AG04449 (cell line): ENCODE measurements at regions not wholly inside any gene's neighbourhood (a gene's known extent, or its start where the extent isn't known, plus 50 kb on each side); places are given as distances from the start of the nearest gene placed in this dataset.

Experiments
- CTCF ChIA-PET: fragments of 350-600 bp; formaldehyde crosslinking; extraction: SDS; loops from one replicate; lab custom pipeline; 2021; ENCODE audit warnings: antibody characterized with exemption; lab: Yijun Ruan, JAX
- POLR2A ChIA-PET: fragments of 400-600, 350-600 bp; formaldehyde crosslinking; extraction: SDS; loops from one replicate; lab custom pipeline; 2020; ENCODE audit warnings: antibody characterized with exemption, inconsistent platforms; lab: Yijun Ruan, JAX
- DNase-seq: peaks from one replicate; pipeline ENCODE4 v3.0.0-alpha.2; 2010; ENCODE audit warnings: low read depth, low spot score
- H3K4me3 ChIP-seq: 2 replicates; pipeline ENCODE4 v1.5.1; 2011; ENCODE audit warnings: low read depth, mild to moderate bottlenecking, control low read depth, low read length
- TF ChIP-seq, protein P1 (sequence below): IDR thresholded peaks from one replicate; pipeline ENCODE4 v1.5.1; 2011; ENCODE audit warnings: mild to moderate bottlenecking, moderate library complexity, low read length, control low read depth, inconsistent platforms; ENCODE audit not compliant: insufficient read depth; ENCODE audit errors: missing control alignments

DNA sequence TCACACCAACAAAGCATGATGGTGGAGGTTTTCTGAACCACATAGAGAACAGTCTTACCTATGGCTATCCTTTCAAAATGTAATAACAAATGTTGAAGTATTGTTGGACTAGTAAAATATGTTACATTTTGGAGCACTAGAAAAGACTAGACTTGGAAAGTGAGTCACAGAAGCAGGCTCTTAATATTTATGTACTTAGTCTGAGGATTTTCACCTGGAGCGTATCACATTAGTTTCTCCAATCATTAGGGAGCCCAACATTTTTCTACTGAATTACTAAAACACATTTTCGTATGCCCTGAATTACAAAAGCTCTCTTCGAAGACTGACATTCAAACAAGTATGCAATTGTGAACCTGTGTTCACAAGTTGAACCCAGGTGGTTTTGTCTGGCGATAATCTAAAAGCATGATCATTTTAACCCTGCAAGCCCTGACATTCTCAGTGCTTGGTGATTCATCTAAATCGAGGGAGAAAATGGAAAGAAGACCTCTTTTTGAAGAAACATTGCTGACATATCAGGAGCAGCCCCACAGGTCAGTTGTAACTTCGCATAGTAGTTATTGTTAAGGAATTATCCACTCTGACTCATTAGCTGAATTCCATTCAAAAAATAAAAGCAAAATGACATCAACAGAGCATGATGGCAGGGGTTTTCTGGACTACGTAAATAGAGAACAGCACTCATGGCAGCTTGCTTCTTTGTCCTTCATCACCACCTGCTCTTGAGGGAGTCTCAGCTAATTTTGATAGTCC lies 679.8 kb upstream of the NECTIN3 start:
- TF ChIP-seq, protein P1, sequence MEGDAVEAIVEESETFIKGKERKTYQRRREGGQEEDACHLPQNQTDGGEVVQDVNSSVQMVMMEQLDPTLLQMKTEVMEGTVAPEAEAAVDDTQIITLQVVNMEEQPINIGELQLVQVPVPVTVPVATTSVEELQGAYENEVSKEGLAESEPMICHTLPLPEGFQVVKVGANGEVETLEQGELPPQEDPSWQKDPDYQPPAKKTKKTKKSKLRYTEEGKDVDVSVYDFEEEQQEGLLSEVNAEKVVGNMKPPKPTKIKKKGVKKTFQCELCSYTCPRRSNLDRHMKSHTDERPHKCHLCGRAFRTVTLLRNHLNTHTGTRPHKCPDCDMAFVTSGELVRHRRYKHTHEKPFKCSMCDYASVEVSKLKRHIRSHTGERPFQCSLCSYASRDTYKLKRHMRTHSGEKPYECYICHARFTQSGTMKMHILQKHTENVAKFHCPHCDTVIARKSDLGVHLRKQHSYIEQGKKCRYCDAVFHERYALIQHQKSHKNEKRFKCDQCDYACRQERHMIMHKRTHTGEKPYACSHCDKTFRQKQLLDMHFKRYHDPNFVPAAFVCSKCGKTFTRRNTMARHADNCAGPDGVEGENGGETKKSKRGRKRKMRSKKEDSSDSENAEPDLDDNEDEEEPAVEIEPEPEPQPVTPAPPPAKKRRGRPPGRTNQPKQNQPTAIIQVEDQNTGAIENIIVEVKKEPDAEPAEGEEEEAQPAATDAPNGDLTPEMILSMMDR: no peak
- ChIA-PET POLR2A (no interaction called here), CTCF (interaction anchor here (1.0 to 1.4 kb wide), 3 partner anchors 11 to 689 kb away, joined by 3 read pairs; no protein-coding TSS in a partner anchor)
- H3K4me3 ChIP-seq: no peak overlapping the region
- no peak for DNase-seq

DNA sequence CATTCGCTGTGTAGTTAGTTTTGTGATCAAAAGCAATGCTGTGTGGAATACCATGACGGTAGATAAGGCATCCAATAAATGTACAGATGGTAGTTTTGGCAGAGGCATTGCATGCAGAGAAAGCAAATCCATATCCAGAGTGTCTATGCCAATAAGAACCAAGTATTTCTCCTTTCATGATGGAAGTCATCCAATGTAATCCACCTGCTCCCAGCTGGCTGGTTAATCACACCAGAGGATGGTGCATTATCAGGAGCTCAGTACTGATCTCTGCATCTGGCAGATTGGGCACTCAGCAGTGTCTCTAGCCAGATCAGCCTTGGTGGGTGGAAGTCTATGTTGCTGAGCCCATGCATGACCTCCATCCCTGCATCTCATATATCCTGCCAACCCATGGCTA lies 677.7 kb upstream of the NECTIN3 start:
- H3K4me3 ChIP-seq: no peak overlapping the region
- ChIA-PET POLR2A (no interaction called here), CTCF (no interaction called here)
- no peak for DNase-seq
- TF ChIP-seq, protein P1: no peak

DNA sequence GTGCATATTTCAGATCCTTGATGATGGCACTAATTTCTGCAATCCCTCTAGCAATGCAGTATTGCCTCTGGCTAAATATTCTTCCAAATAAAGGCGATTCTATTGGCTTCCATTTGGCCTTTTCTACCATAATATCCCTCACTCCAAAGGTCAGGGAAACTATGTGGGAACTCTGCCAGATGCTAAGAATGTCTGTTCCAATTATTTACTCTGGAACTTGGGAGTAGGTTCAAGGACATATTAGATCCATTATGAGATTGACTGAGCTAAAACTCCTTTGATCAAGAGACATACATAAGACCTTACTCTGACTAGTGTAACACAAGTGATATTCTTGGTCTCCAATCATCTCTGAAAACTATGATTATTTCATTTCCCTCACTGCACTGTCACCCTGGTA lies 674.5 kb upstream of the NECTIN3 start:
- CTCF ChIA-PET: no interaction called here
- no peak for DNase-seq
- TF ChIP-seq, protein P1: no peak

DNA sequence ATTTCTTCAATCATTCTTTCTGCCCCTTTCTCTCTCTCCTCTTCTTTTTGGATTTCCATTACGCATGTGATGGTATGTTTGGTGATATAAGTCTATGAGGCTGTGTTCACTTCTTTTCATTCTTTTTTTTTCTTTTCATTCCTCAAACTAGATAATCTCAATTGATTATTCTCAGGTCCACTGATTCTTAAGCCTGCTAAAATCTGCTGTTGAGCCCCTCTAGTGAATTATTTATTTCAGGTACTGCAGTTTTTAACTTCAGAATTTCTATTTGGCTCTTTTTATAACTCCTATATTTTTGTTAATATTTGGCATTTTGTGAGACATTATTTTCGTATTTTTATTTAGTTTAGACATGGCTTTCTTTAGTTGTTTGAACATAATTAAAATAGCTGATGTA lies 671.3 kb upstream of the NECTIN3 start:
- TF ChIP-seq, protein P1: no peak
- ChIA-PET POLR2A (no interaction called here), CTCF (no interaction called here)
- no peak overlapping the region for H3K4me3 ChIP-seq
- no peak for DNase-seq

More for the DNA sequence above, 674.5 kb upstream of the NECTIN3 start:
- POLR2A ChIA-PET: no interaction called here
- H3K4me3 ChIP-seq: no peak overlapping the region

DNA sequence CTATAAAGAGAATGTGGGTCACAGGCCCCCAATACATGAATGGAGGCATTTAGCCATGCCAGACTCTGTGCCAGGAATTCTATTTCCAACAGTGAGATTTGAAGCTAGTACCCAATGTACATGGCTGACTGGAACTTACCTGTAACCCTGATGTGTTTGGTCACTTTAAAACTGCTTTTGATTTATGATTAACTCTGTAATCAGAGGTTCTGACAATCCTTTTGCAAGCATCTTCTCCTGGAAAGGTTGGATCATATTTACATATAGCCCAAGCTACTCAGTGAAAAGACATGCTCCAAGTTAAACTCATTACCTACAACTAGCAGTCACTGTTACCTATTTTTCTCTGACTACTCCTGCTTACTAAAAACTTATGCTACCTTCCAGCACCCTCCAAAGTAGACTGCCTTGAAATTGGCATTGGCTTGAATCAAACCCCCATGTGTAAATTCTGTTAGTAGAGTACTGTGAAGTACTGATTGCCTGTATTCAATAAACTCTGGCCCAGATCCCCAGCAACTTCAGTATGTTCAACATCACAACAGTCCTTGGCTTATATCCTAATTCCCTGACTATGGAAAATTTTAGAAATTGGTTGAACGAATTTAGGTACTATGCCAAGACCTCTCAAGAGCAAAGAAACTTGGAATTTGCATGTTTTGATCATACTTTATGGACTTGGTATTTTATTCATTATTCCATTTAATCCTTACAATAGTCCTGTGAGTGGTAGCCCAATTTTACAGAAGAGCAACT lies 665.6 kb upstream of the NECTIN3 start:
- no peak overlapping the region for H3K4me3 ChIP-seq
- TF ChIP-seq, protein P1: no peak
- no peak for DNase-seq
- ChIA-PET POLR2A (no interaction called here), CTCF (no interaction called here)

DNA sequence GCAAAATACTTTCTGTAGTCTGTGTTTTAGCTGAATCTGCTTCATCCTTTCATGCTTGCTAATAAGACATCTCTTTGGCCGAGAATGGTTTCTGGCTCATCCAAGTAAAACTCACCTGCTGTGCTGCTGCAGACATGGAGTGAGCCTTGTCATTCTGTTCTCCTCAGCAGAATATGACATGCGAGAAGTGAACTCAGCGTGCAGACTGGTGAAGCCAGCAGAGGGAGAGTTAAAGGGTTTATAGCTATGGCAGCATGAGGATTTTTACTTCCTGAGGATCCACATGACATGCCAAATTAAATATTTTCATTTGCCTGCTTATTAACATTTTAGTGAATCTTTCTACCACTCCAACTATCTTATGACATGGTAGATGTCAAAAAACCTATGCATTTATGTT lies 658.4 kb upstream of the NECTIN3 start:
- H3K4me3 ChIP-seq: no peak overlapping the region
- ChIA-PET CTCF (interaction anchor here (1.5 kb wide), 1 partner anchor 9 kb away, joined by 3 read pairs; no protein-coding TSS in a partner anchor), POLR2A (no interaction called here)
- no peak for DNase-seq
- TF ChIP-seq, protein P1: no peak
